Posterior vena cava (tissue), 2 donors: ENCODE measurements at regions not wholly inside any gene's neighbourhood (a gene's known extent, or its start where the extent isn't known, plus 50 kb on each side); places are given as distances from the start of the nearest gene placed in this dataset.

ENCODE experiments used
- DNase-seq: peaks from one replicate; pipeline ENCODE4 v3.0.0-alpha.2; 2020; ENCODE audit warnings: low spot score
- intact Hi-C, 2 donors: fragments of 100-400 bp; cut with DNase I; formaldehyde crosslinking; loops; one replicate each; pipeline versions ENCODE4 v1.14.1 to v1.14.2; 2022 to 2023
- donor health status: DM: yes; HTN: yes; CAD: no.
- donor health status: DM: yes; HTN: yes; CAD: no.

- DNase-seq = no peak
- intact Hi-C loops = no loop called here
Observed at GRCh38 chr10:118394301-118395200, 52.4 kb upstream of the FAM204A start.

GRCh38 chr10:118392761-118393160 is 50.6 kb upstream of the FAM204A start:
- no peak for DNase-seq
- intact Hi-C loops = no loop called here
